ENCODE measurements at regions not wholly inside any gene's neighbourhood (a gene's known extent, or its start where the extent isn't known, plus 50 kb on each side); places are given as distances from the start of the nearest gene placed in this dataset.

- Histone ChIP-seq H3K9ac (ENCODE audit: low read length) (no peak overlapping the region), H3K4me3 (ENCODE audit: low read length) (no peak overlapping the region)
- TF ChIP-seq EZH2phosphoT487 (IDR thresholded peaks at IDR 0.05; ENCODE audit: low read length), result no peak
- no peak for TF ChIP-seq CTCF (IDR thresholded peaks at IDR 0.05; ENCODE audit: low read length)
- no peak for TF ChIP-seq EZH2 (optimal IDR thresholded peaks at IDR 0.05; ENCODE audit: low read depth, low read length)
Measured at GRCh38 chr17:45731459-45731858, 52.7 kb upstream of the CRHR1 start.

GRCh38 chr17:45732926-45733505 lies 51.1 kb upstream of the CRHR1 start:
- H3K27ac ChIP-seq (ENCODE audit: low read length), result no peak overlapping the region

More at GRCh38 chr17:45731459-45731858, 52.7 kb upstream of the CRHR1 start:
- no peak for DNase-seq
- no peak overlapping the region for H2AFZ ChIP-seq (ENCODE audit: low read length)
- H4K20me1 ChIP-seq (ENCODE audit: insufficient read depth, low read length), result no peaks in the 10 kb centered on the region
- H3K9me3 ChIP-seq (replicated peaks; ENCODE audit: insufficient read depth, low read length), result no peaks in the 10 kb centered on the region
- no peaks in the 10 kb centered on the region for H3F3A ChIP-seq (ENCODE audit: insufficient read depth, low read length)
- peaks cover 34% of the 10 kb centered on the region for H3K27me3 ChIP-seq (replicated peaks; ENCODE audit: insufficient read depth, low read length)
- no peak overlapping the region for H3K4me2 ChIP-seq (ENCODE audit: low read depth, low read length)
- H3K27ac ChIP-seq (ENCODE audit: low read length), result no peak overlapping the region
- H3K9me2 ChIP-seq (replicated peaks; ENCODE audit: insufficient read depth, low read length), result no peaks in the 10 kb centered on the region
- no peaks in the 10 kb centered on the region for H3K4me1 ChIP-seq (ENCODE audit: low read length)
- H3K36me3 ChIP-seq (replicated peaks; ENCODE audit: insufficient read depth, low read length), result no peaks in the 10 kb centered on the region
- no peaks in the 10 kb centered on the region for H3K79me2 ChIP-seq (ENCODE audit: low read length)

GRCh38 chr17:45733781-45734180 lies 50.3 kb upstream of the CRHR1 start:
- no peak overlapping the region for H2AFZ ChIP-seq (ENCODE audit: low read length)
- H3K4me2 ChIP-seq (ENCODE audit: low read depth, low read length), result no peak overlapping the region
- H3K79me2 ChIP-seq (ENCODE audit: low read length), result no peaks in the 10 kb centered on the region
- no peak overlapping the region for H3K9ac ChIP-seq (ENCODE audit: low read length)
- no peak for DNase-seq
- H3K4me1 ChIP-seq (ENCODE audit: low read length), result no peaks in the 10 kb centered on the region
- H3K36me3 ChIP-seq (replicated peaks; ENCODE audit: insufficient read depth, low read length), result no peaks in the 10 kb centered on the region
- H4K20me1 ChIP-seq (ENCODE audit: insufficient read depth, low read length), result no peaks in the 10 kb centered on the region
- H3K9me3 ChIP-seq (replicated peaks; ENCODE audit: insufficient read depth, low read length), result no peaks in the 10 kb centered on the region
- H3K27ac ChIP-seq (ENCODE audit: low read length), result no peak overlapping the region
- H3K4me3 ChIP-seq (ENCODE audit: low read length), result no peak overlapping the region
- H3F3A ChIP-seq (ENCODE audit: insufficient read depth, low read length), result no peaks in the 10 kb centered on the region
- no peak for TF ChIP-seq CTCF (IDR thresholded peaks at IDR 0.05; ENCODE audit: low read length)
- peaks cover 18% of the 10 kb centered on the region for H3K27me3 ChIP-seq (replicated peaks; ENCODE audit: insufficient read depth, low read length)
- no peaks in the 10 kb centered on the region for H3K9me2 ChIP-seq (replicated peaks; ENCODE audit: insufficient read depth, low read length)

More at GRCh38 chr17:45732926-45733505, 51.1 kb upstream of the CRHR1 start:
- Histone ChIP-seq H3K27me3 (replicated peaks; ENCODE audit: insufficient read depth, low read length) (peaks cover 22% of the 10 kb centered on the region), H3K4me1 (ENCODE audit: low read length) (no peaks in the 10 kb centered on the region), H4K20me1 (ENCODE audit: insufficient read depth, low read length) (no peaks in the 10 kb centered on the region), H3K4me2 (ENCODE audit: low read depth, low read length) (no peak overlapping the region), H3K79me2 (ENCODE audit: low read length) (no peaks in the 10 kb centered on the region), H3K9ac (ENCODE audit: low read length) (no peak overlapping the region), H3K9me3 (replicated peaks; ENCODE audit: insufficient read depth, low read length) (no peaks in the 10 kb centered on the region), H3F3A (ENCODE audit: insufficient read depth, low read length) (no peaks in the 10 kb centered on the region), H3K9me2 (replicated peaks; ENCODE audit: insufficient read depth, low read length) (no peaks in the 10 kb centered on the region), H3K4me3 (ENCODE audit: low read length) (no peak overlapping the region), H2AFZ (ENCODE audit: low read length) (no peak overlapping the region), H3K36me3 (replicated peaks; ENCODE audit: insufficient read depth, low read length) (no peaks in the 10 kb centered on the region)
- DNase-seq, result no peak
- TF ChIP-seq CTCF (IDR thresholded peaks at IDR 0.05; ENCODE audit: low read length) (no peak), EZH2phosphoT487 (IDR thresholded peaks at IDR 0.05; ENCODE audit: low read length) (no peak), EZH2 (optimal IDR thresholded peaks at IDR 0.05; ENCODE audit: low read depth, low read length) (no peak)

Data from MM.1S (cell line).